ENCODE measurements at regions not wholly inside any gene's neighbourhood (a gene's known extent, or its start where the extent isn't known, plus 50 kb on each side); places are given as distances from the start of the nearest gene placed in this dataset.

GRCh38 chr15:96171853-96172296 is 158.6 kb upstream of the NR2F2 start:
- TF ChIP-seq, protein P1, sequence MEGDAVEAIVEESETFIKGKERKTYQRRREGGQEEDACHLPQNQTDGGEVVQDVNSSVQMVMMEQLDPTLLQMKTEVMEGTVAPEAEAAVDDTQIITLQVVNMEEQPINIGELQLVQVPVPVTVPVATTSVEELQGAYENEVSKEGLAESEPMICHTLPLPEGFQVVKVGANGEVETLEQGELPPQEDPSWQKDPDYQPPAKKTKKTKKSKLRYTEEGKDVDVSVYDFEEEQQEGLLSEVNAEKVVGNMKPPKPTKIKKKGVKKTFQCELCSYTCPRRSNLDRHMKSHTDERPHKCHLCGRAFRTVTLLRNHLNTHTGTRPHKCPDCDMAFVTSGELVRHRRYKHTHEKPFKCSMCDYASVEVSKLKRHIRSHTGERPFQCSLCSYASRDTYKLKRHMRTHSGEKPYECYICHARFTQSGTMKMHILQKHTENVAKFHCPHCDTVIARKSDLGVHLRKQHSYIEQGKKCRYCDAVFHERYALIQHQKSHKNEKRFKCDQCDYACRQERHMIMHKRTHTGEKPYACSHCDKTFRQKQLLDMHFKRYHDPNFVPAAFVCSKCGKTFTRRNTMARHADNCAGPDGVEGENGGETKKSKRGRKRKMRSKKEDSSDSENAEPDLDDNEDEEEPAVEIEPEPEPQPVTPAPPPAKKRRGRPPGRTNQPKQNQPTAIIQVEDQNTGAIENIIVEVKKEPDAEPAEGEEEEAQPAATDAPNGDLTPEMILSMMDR (IDR thresholded peaks at IDR 0.05; ENCODE audit: low read length), result no peak
- TF ChIP-seq EZH2 (optimal IDR thresholded peaks at IDR 0.05; ENCODE audit: low read depth, low read length), result no peak
- no peak for TF ChIP-seq EZH2phosphoT487 (IDR thresholded peaks at IDR 0.05; ENCODE audit: low read length)

Data from MM.1S (cell line).